PFSK-1 (cell line): ENCODE measurements at regions not wholly inside any gene's neighbourhood (a gene's known extent, or its start where the extent isn't known, plus 50 kb on each side); places are given as distances from the start of the nearest gene placed in this dataset.

Experiments
- FOXP2 ChIP-seq: optimal IDR thresholded peaks from 2 replicates; pipeline ENCODE3; 2011; ENCODE audit warnings: borderline replicate concordance, control low read depth, inconsistent platforms; ENCODE audit not compliant: insufficient read depth; ENCODE audit errors: extremely low read length, extremely low read depth
- POLR2AphosphoS5 ChIP-seq: IDR thresholded peaks from 2 replicates; pipeline ENCODE4 v1.6.1; 2012; ENCODE audit warnings: low read depth, mild to moderate bottlenecking, control low read depth, low read length, moderate library complexity
- REST ChIP-seq, 2 experiments: IDR thresholded peaks; 2 replicates each; pipeline versions ENCODE4 v1.6.1 to v1.8.0; 2011 to 2012; ENCODE audit warnings: low read depth in 2 of 2, low read length in 2 of 2, control low read depth in 1 of 2, inconsistent platforms in 1 of 2, mild to moderate bottlenecking in 1 of 2, moderate library complexity in 1 of 2; ENCODE audit not compliant: insufficient read depth in 1 of 2
- SIN3A ChIP-seq: IDR thresholded peaks from 2 replicates; pipeline ENCODE4 v1.6.1; 2012; ENCODE audit warnings: mild to moderate bottlenecking, low read length, moderate library complexity, borderline replicate concordance; ENCODE audit not compliant: insufficient read depth
- TAF1 ChIP-seq: IDR thresholded peaks from 2 replicates; pipeline ENCODE4 v1.6.1; 2012; ENCODE audit warnings: low read length, control low read depth, borderline replicate concordance; ENCODE audit not compliant: insufficient read depth

GRCh38 chr7:20560325-20561180 lies 54.9 kb upstream of the ABCB5 start:
- TF ChIP-seq POLR2AphosphoS5 (no peak), FOXP2 (no peak), SIN3A (no peak), REST (IDR thresholded peaks at IDR 0.05; ENCODE audit: insufficient read depth in 1 of 2, low read depth in 2 of 2, low read length in 2 of 2) (no peak), TAF1 (no peak)

- TF ChIP-seq SIN3A (no peak), FOXP2 (no peak), POLR2AphosphoS5 (no peak), REST (IDR thresholded peaks at IDR 0.05; ENCODE audit: insufficient read depth in 1 of 2, low read depth in 2 of 2, low read length in 2 of 2) (no peak), TAF1 (no peak)
Measured at GRCh38 chr7:20561466-20561865, 54.0 kb upstream of the ABCB5 start.

GRCh38 chr7:20561908-20562307 lies 53.6 kb upstream of the ABCB5 start:
- no peak for TF ChIP-seq FOXP2
- TF ChIP-seq SIN3A, result no peak
- no peak for TF ChIP-seq POLR2AphosphoS5

- TF ChIP-seq FOXP2, result no peak
- no peak for TF ChIP-seq SIN3A
- no peak for TF ChIP-seq TAF1
- no peak for TF ChIP-seq REST (IDR thresholded peaks at IDR 0.05; ENCODE audit: insufficient read depth in 1 of 2, low read depth in 2 of 2, low read length in 2 of 2)
- no peak for TF ChIP-seq POLR2AphosphoS5
Measured at GRCh38 chr7:20562461-20562860, 53.0 kb upstream of the ABCB5 start.
